GM12878 (cell line): ENCODE measurements at regions not wholly inside any gene's neighbourhood (a gene's known extent, or its start where the extent isn't known, plus 50 kb on each side); places are given as distances from the start of the nearest gene placed in this dataset.

Source experiments
- ATAC-seq: fragments of 200-7000 bp; cut with Tn5 transposase; 3 replicates; pipeline ENCODE4 v1.9.1; 2020; ENCODE audit warnings: mild to moderate bottlenecking, moderate library complexity
- BruUV-seq: library from RNA; stranded (reverse); fragments of 400-500 nt; replicated peaks from 2 replicates; lab custom pipeline; 2021; lab: Mats Ljungman, UMichigan
- CTCF ChIA-PET: fragments of 300-600 bp; sonication (Branson Sonifier 250); formaldehyde crosslinking; extraction: SDS; loops from one replicate; lab custom pipeline; 2021; ENCODE audit warnings: inconsistent platforms; lab: Yijun Ruan, JAX
- POLR2A ChIA-PET: fragments of 350-600 bp; formaldehyde crosslinking; extraction: SDS; loops from one replicate; lab custom pipeline; 2021; ENCODE audit warnings: inconsistent platforms; lab: Charles Lee
- RAD21 ChIA-PET: fragments of 300-600 bp; sonication (Branson Sonifier 250); formaldehyde crosslinking; loops from one replicate; lab custom pipeline; 2023; ENCODE audit warnings: antibody characterized with exemption; ENCODE audit not compliant: unreplicated experiment; lab: Charles Lee
- SMC1A ChIA-PET: fragments of 300-600 bp; sonication (Branson Sonifier 250); formaldehyde crosslinking; loops from one replicate; lab custom pipeline; 2023; ENCODE audit not compliant: unreplicated experiment, uncharacterized antibody; lab: Charles Lee
- DNase-seq: peaks from one replicate; pipeline ENCODE4 v3.0.0-alpha.2; 2011; ENCODE audit warnings: low read depth, low spot score
- FAIRE-seq: peaks from 3 replicates; lab custom pipeline; 2011; peaks lifted over from hg19 to GRCh38; lab: Jason Lieb, UNC
- H2AFZ ChIP-seq: 2 replicates; pipeline ENCODE4 v1.6.0; 2011; ENCODE audit warnings: low read depth, low read length, control low read depth; ENCODE audit not compliant: control insufficient read depth
- H3K27ac ChIP-seq: 2 replicates; pipeline ENCODE4 v1.5.1; 2011; ENCODE audit warnings: control low read depth; ENCODE audit not compliant: control insufficient read depth, insufficient read depth
- H3K27me3 ChIP-seq, 2 experiments: replicated peaks in 1 of 2; 2 replicates each; pipeline versions ENCODE4 v1.6.0 to v1.6.1; 2011; ENCODE audit warnings: low read length in 1 of 2; ENCODE audit not compliant: control insufficient read depth in 2 of 2, insufficient read depth in 2 of 2
- H3K36me3 ChIP-seq, 2 experiments: 2 replicates each; pipeline ENCODE4 v1.5.1; 2011; ENCODE audit warnings: low read length in 1 of 2; ENCODE audit not compliant: control insufficient read depth in 2 of 2, insufficient read depth in 2 of 2
- H3K4me1 ChIP-seq: 2 replicates; pipeline ENCODE4 v1.6.1; 2011; ENCODE audit warnings: mild to moderate bottlenecking, low read length, moderate library complexity, mixed read lengths; ENCODE audit not compliant: control insufficient read depth, insufficient read depth
- H3K4me2 ChIP-seq: 2 replicates; pipeline ENCODE4 v1.6.0; 2011; ENCODE audit warnings: control low read depth; ENCODE audit not compliant: control insufficient read depth, insufficient read depth
- H3K4me3 ChIP-seq: fragments of 200-600 bp; sonication (generic); 2 replicates; pipeline ENCODE4 v1.5.1; 2016
- H3K79me2 ChIP-seq: 2 replicates; pipeline ENCODE4 v1.6.0; 2011; ENCODE audit warnings: low read length; ENCODE audit not compliant: control insufficient read depth, insufficient read depth
- H3K9ac ChIP-seq: 2 replicates; pipeline ENCODE4 v1.8.0; 2011; ENCODE audit warnings: low read length, control low read depth, mixed read lengths; ENCODE audit not compliant: control insufficient read depth, insufficient read depth
- H3K9me3 ChIP-seq: replicated peaks from 3 replicates; pipeline ENCODE4 v1.5.1; 2011; ENCODE audit warnings: mild to moderate bottlenecking, low read length; ENCODE audit not compliant: control insufficient read depth, insufficient read depth
- H4K20me1 ChIP-seq: 2 replicates; pipeline ENCODE4 v1.6.0; 2011; ENCODE audit not compliant: control insufficient read depth, insufficient read depth
- IRF5 ChIP-seq: fragments of 450-650 bp; IDR thresholded peaks from 2 replicates; pipeline ENCODE4 v1.6.1; 2017; ENCODE audit warnings: borderline replicate concordance
- MEF2A ChIP-seq: IDR thresholded peaks from 2 replicates; pipeline ENCODE4 v1.6.1; 2011; ENCODE audit warnings: low read depth, mild to moderate bottlenecking, low read length, moderate library complexity; ENCODE audit not compliant: insufficient read depth
- POLR2AphosphoS2 ChIP-seq: IDR thresholded peaks from 2 replicates; pipeline ENCODE4 v1.6.1; 2011; ENCODE audit warnings: low read depth, mild to moderate bottlenecking, low read length, improper control_type of control experiment, moderate library complexity
- RELA ChIP-seq: fragments of 450-650 bp; IDR thresholded peaks from 2 replicates; pipeline ENCODE4 v1.8.0; 2014; ENCODE audit warnings: borderline replicate concordance; ENCODE audit not compliant: partially characterized antibody
- ZBTB33 ChIP-seq: fragments of 450-650 bp; IDR thresholded peaks from 2 replicates; pipeline ENCODE4 v1.6.1; 2017; ENCODE audit warnings: mild to moderate bottlenecking
- ZNF24 ChIP-seq: fragments of 450-650 bp; IDR thresholded peaks from 2 replicates; pipeline ENCODE4 v1.6.1; 2017; ENCODE audit warnings: antibody characterized with exemption, mild to moderate bottlenecking
- WGBS: methylation state at CpG from one replicate; pipeline ENCODE4 v1.1.6; 2016; ENCODE audit warnings: low lambda C conversion rate; ENCODE audit not compliant: insufficient replicate concordance, insufficient coverage; ENCODE audit errors: missing lambda C conversion rate; 5-methylcytosine and 5-hydroxymethylcytosine counted together
- in situ Hi-C: fragments of 300-500 bp; cut with MboI; formaldehyde crosslinking; loops from 9 replicates; pipeline ENCODE4 v1.14.3; 2018; ENCODE audit warnings: mixed read lengths
- intact Hi-C: fragments of 100-400 bp; cut with micrococcal nuclease; formaldehyde crosslinking; loops from one replicate; pipeline ENCODE4 v1.14.2; 2022; ENCODE audit not compliant: unreplicated experiment

GRCh38 chr2:8080063-8080462 lies 601.8 kb upstream of the ID2 start:
- POLR2A ChIA-PET: no interaction called here

GRCh38 chr2:8081130-8081529 lies 600.7 kb upstream of the ID2 start:
- WGBS: 50% methylated on average over 5 of the region's 5 CpGs

More at GRCh38 chr2:8080063-8080462, 601.8 kb upstream of the ID2 start:
- DNase-seq: no peak
- CTCF ChIA-PET: no interaction called here
- no peak for ATAC-seq
- RAD21 ChIA-PET: no interaction called here
- no peak for FAIRE-seq
- H4K20me1 ChIP-seq: no peaks in the 10 kb centered on the region
- no peaks in the 10 kb centered on the region for H3K27me3 ChIP-seq
- no TSS peak for BruUV-seq
- H3K4me2 ChIP-seq: no peak overlapping the region
- no peak overlapping the region for H3K9ac ChIP-seq
- TF ChIP-seq IRF5: no peak
- 0 out of 2 replicates have a peak, but pooled peaks have one; percentile 8 for TF ChIP-seq MEF2A
- TF ChIP-seq, all 136 proteins: peak for 1
- no peaks in the 10 kb centered on the region for H3K36me3 ChIP-seq
- SMC1A ChIA-PET: interaction anchor here (0.7 to 1.0 kb wide), 2 partner anchors 11 to 28 kb away, joined by 3 to 6 read pairs; no protein-coding TSS in a partner anchor
- no peak overlapping the region for H3K27ac ChIP-seq
- H2AFZ ChIP-seq: no peak overlapping the region
- intact Hi-C loops (no loop called here), in situ Hi-C loops (no loop called here)
- peaks cover 15% of the 10 kb centered on the region; the same call in 2 of the 3 replicates for H3K9me3 ChIP-seq
- no peak overlapping the region for H3K4me3 ChIP-seq
- no peaks in the 10 kb centered on the region; the same call in 1 of the 2 replicates for H3K4me1 ChIP-seq
- no peaks in the 10 kb centered on the region for H3K79me2 ChIP-seq

More at GRCh38 chr2:8081130-8081529, 600.7 kb upstream of the ID2 start:
- no peak for ATAC-seq
- DNase-seq: no peak
- H3K79me2 ChIP-seq: no peaks in the 10 kb centered on the region
- no peak overlapping the region for H3K4me2 ChIP-seq
- ChIA-PET RAD21 (no interaction called here), POLR2A (no interaction called here), CTCF (no interaction called here), SMC1A (interaction anchor here (0.7 to 1.3 kb wide), 2 partner anchors 10 to 72 kb away, joined by 3 to 5 read pairs; no protein-coding TSS in a partner anchor)
- no peak overlapping the region for H3K9ac ChIP-seq
- H3K36me3 ChIP-seq: no peaks in the 10 kb centered on the region
- H3K27ac ChIP-seq: no peak overlapping the region
- no peaks in the 10 kb centered on the region; the same call in 1 of the 2 replicates for H3K4me1 ChIP-seq
- H3K27me3 ChIP-seq: no peaks in the 10 kb centered on the region
- H3K4me3 ChIP-seq: no peak overlapping the region
- BruUV-seq: no TSS peak
- in situ Hi-C loops: no loop called here
- H4K20me1 ChIP-seq: no peaks in the 10 kb centered on the region
- intact Hi-C loops: no loop called here
- H3K9me3 ChIP-seq: peaks cover 14% of the 10 kb centered on the region; the same call in 2 of the 3 replicates
- TF ChIP-seq RELA: no peak
- no peak for TF ChIP-seq ZNF24
- no peak for TF ChIP-seq ZBTB33
- no peak for TF ChIP-seq POLR2AphosphoS2
- FAIRE-seq: no peak
- no peak overlapping the region for H2AFZ ChIP-seq
